CD4-positive, CD25-positive, alpha-beta regulatory T cell (primary cell): ENCODE measurements at regions not wholly inside any gene's neighbourhood (a gene's known extent, or its start where the extent isn't known, plus 50 kb on each side); places are given as distances from the start of the nearest gene placed in this dataset.

Source experiments
- ATAC-seq, 2 donors: fragments of 150-1000 bp; cut with Tn5 transposase; one replicate each; pipeline ENCODE4 v1.10.0; 2021; ENCODE audit warnings: low read depth in 2 of 2, moderate number of reproducible peaks in 2 of 2, moderate library complexity in 1 of 2
- DNase-seq, 3 donors: peaks; one replicate each; pipeline versions ENCODE4 v3.0.0 to v3.0.0-alpha.2; 2012 to 2022; ENCODE audit warnings: mixed read lengths in 1 of 3
- H3K27ac ChIP-seq: one replicate; pipeline ENCODE4 v1.7.0; 2013; ENCODE audit warnings: mild to moderate bottlenecking, low read length; ENCODE audit not compliant: insufficient read depth, poor library complexity, severe bottlenecking
- H3K27me3 ChIP-seq: one replicate; pipeline ENCODE4 v1.7.0; 2013; ENCODE audit warnings: low read length; ENCODE audit not compliant: control insufficient read depth, insufficient read depth
- H3K36me3 ChIP-seq: one replicate; pipeline ENCODE4 v1.7.0; 2013; ENCODE audit warnings: mild to moderate bottlenecking, low read length, moderate library complexity; ENCODE audit not compliant: control insufficient read depth, insufficient read depth
- H3K4me1 ChIP-seq: 2 replicates; pipeline ENCODE4 v1.7.0; 2013; ENCODE audit warnings: mild to moderate bottlenecking, low read length; ENCODE audit not compliant: insufficient read depth, control insufficient read depth, poor library complexity, severe bottlenecking
- H3K4me3 ChIP-seq: one replicate; pipeline ENCODE4 v1.7.0; 2013; ENCODE audit warnings: low read depth, mild to moderate bottlenecking, low read length, moderate library complexity
- H3K9me3 ChIP-seq, 2 experiments: 1 replicate in 1 of 2; 2 replicates in 1 of 2; pipeline ENCODE4 v1.7.0; 2013; ENCODE audit warnings: low read length in 2 of 2, mild to moderate bottlenecking in 1 of 2, moderate library complexity in 1 of 2; ENCODE audit not compliant: control insufficient read depth in 2 of 2
- H3K27ac Mint-ChIP-seq, 3 donors: one replicate each; pipeline ENCODE4 v1.8.0; 2020 to 2022; ENCODE audit warnings: mild to moderate bottlenecking in 3 of 3, mixed read lengths in 3 of 3, moderate library complexity in 2 of 3
- H3K27me3 Mint-ChIP-seq: one replicate; pipeline ENCODE4 v1.8.0; 2022; ENCODE audit warnings: mild to moderate bottlenecking, mixed read lengths
- H3K36me3 Mint-ChIP-seq: one replicate; pipeline ENCODE4 v1.8.0; 2020; ENCODE audit warnings: mixed read lengths
- H3K4me1 Mint-ChIP-seq, 4 donors: one replicate each; pipeline ENCODE4 v1.8.0; 2020 to 2022; ENCODE audit warnings: mixed read lengths in 4 of 4, mild to moderate bottlenecking in 1 of 4
- H3K4me3 Mint-ChIP-seq, 4 donors: one replicate each; pipeline ENCODE4 v1.8.0; 2020 to 2022; ENCODE audit warnings: mild to moderate bottlenecking in 4 of 4, mixed read lengths in 4 of 4, moderate library complexity in 3 of 4
- H3K9me3 Mint-ChIP-seq, 7 donors: one replicate each; pipeline ENCODE4 v1.8.0; 2020 to 2022; ENCODE audit warnings: mixed read lengths in 7 of 7, mild to moderate bottlenecking in 3 of 7, moderate library complexity in 2 of 7

- H3K4me1 ChIP-seq = no peaks in the 10 kb centered on the region
Observed at GRCh38 chr3:67297715-67298475, 299.8 kb downstream of the KBTBD8 start.

GRCh38 chr3:67301556-67301955 is 303.4 kb downstream of the KBTBD8 start:
- no peaks in the 10 kb centered on the region for H3K36me3 Mint-ChIP-seq
- no peak overlapping the region for H3K4me3 Mint-ChIP-seq
- DNase-seq (no peak), ATAC-seq (no peak)
- H3K9me3 ChIP-seq = no peaks in the 10 kb centered on the region
- no peaks in the 10 kb centered on the region for H3K27me3 ChIP-seq
- no peak overlapping the region for H3K4me3 ChIP-seq
- H3K4me1 Mint-ChIP-seq = no peaks in the 10 kb centered on the region
- H3K9me3 Mint-ChIP-seq = peaks cover 0 to 1% (median 0%) of the 10 kb centered on the region in 7 donors
- no peak overlapping the region for H3K27ac ChIP-seq
- H3K4me1 ChIP-seq = no peaks in the 10 kb centered on the region
- no peaks in the 10 kb centered on the region for H3K27me3 Mint-ChIP-seq
- H3K27ac Mint-ChIP-seq = no peak overlapping the region
- no peaks in the 10 kb centered on the region for H3K36me3 ChIP-seq

More at GRCh38 chr3:67297715-67298475, 299.8 kb downstream of the KBTBD8 start:
- ATAC-seq (no peak), DNase-seq (no peak)
- Mint-ChIP-seq H3K4me3 (no peak overlapping the region), H3K36me3 (no peaks in the 10 kb centered on the region), H3K9me3 (peaks cover 0 to 1% (median 0%) of the 10 kb centered on the region in 7 donors), H3K4me1 (no peaks in the 10 kb centered on the region), H3K27ac (no peak overlapping the region), H3K27me3 (peaks cover 5% of the 10 kb centered on the region)
- no peaks in the 10 kb centered on the region for H3K9me3 ChIP-seq
- no peak overlapping the region for H3K4me3 ChIP-seq
- no peaks in the 10 kb centered on the region for H3K27me3 ChIP-seq
- no peaks in the 10 kb centered on the region for H3K36me3 ChIP-seq
- H3K27ac ChIP-seq = no peak overlapping the region

GRCh38 chr3:67302489-67302888 is 304.4 kb downstream of the KBTBD8 start:
- H3K4me3 ChIP-seq = no peak overlapping the region
- H3K36me3 ChIP-seq = no peaks in the 10 kb centered on the region
- no peak for ATAC-seq
- no peaks in the 10 kb centered on the region for H3K9me3 ChIP-seq
- no peaks in the 10 kb centered on the region for H3K36me3 Mint-ChIP-seq
- no peaks in the 10 kb centered on the region for H3K27me3 ChIP-seq
- no peaks in the 10 kb centered on the region for H3K4me1 Mint-ChIP-seq
- no peak for DNase-seq
- no peak overlapping the region for H3K27ac ChIP-seq
- H3K27ac Mint-ChIP-seq = no peak overlapping the region
- no peaks in the 10 kb centered on the region for H3K4me1 ChIP-seq
- H3K27me3 Mint-ChIP-seq = no peaks in the 10 kb centered on the region
- H3K4me3 Mint-ChIP-seq = no peak overlapping the region
- no peaks in the 10 kb centered on the region for H3K9me3 Mint-ChIP-seq

- Mint-ChIP-seq H3K4me3 (no peak overlapping the region), H3K9me3 (no peaks in the 10 kb centered on the region), H3K27ac (no peak overlapping the region), H3K4me1 (no peaks in the 10 kb centered on the region), H3K27me3 (no peaks in the 10 kb centered on the region), H3K36me3 (no peaks in the 10 kb centered on the region)
- Histone ChIP-seq H3K36me3 (no peaks in the 10 kb centered on the region), H3K27ac (no peak overlapping the region), H3K9me3 (no peaks in the 10 kb centered on the region), H3K4me1 (no peaks in the 10 kb centered on the region), H3K27me3 (no peaks in the 10 kb centered on the region), H3K4me3 (no peak overlapping the region)
- DNase-seq = no peak
- ATAC-seq = no peak
Observed at GRCh38 chr3:67305160-67305559, 307.1 kb downstream of the KBTBD8 start.

GRCh38 chr3:67305922-67306321 is 307.8 kb downstream of the KBTBD8 start:
- no peak overlapping the region for H3K4me3 ChIP-seq
- H3K27me3 Mint-ChIP-seq = no peaks in the 10 kb centered on the region
- no peak for ATAC-seq

GRCh38 chr3:67311440-67311839 is 313.3 kb downstream of the KBTBD8 start:
- no peaks in the 10 kb centered on the region for H3K36me3 ChIP-seq
- no peak overlapping the region for H3K27ac ChIP-seq
- H3K4me3 ChIP-seq = no peak overlapping the region
- no peak overlapping the region for H3K27ac Mint-ChIP-seq
- no peaks in the 10 kb centered on the region for H3K27me3 ChIP-seq
- DNase-seq (no peak), ATAC-seq (no peak)
- H3K27me3 Mint-ChIP-seq = no peaks in the 10 kb centered on the region
- no peaks in the 10 kb centered on the region for H3K4me1 Mint-ChIP-seq
- no peaks in the 10 kb centered on the region for H3K4me1 ChIP-seq
- no peak overlapping the region for H3K4me3 Mint-ChIP-seq
- no peaks in the 10 kb centered on the region for H3K36me3 Mint-ChIP-seq
- peaks cover 0 to 5% (median 0%) of the 10 kb centered on the region in 7 donors for H3K9me3 Mint-ChIP-seq
- no peaks in the 10 kb centered on the region for H3K9me3 ChIP-seq

More at GRCh38 chr3:67305922-67306321, 307.8 kb downstream of the KBTBD8 start:
- no peaks in the 10 kb centered on the region for H3K4me1 ChIP-seq
- H3K4me3 Mint-ChIP-seq = no peak overlapping the region
- no peaks in the 10 kb centered on the region for H3K9me3 Mint-ChIP-seq
- no peak for DNase-seq
- H3K27me3 ChIP-seq = no peaks in the 10 kb centered on the region
- no peaks in the 10 kb centered on the region for H3K4me1 Mint-ChIP-seq
- no peaks in the 10 kb centered on the region for H3K36me3 ChIP-seq
- no peaks in the 10 kb centered on the region for H3K9me3 ChIP-seq
- no peaks in the 10 kb centered on the region for H3K36me3 Mint-ChIP-seq
- H3K27ac ChIP-seq = no peak overlapping the region
- no peak overlapping the region for H3K27ac Mint-ChIP-seq

- no peak overlapping the region for H3K4me3 ChIP-seq
- Mint-ChIP-seq H3K27me3 (no peaks in the 10 kb centered on the region), H3K27ac (no peak overlapping the region), H3K9me3 (peaks cover 0 to 5% (median 0%) of the 10 kb centered on the region in 7 donors), H3K4me3 (no peak overlapping the region), H3K4me1 (no peaks in the 10 kb centered on the region), H3K36me3 (no peaks in the 10 kb centered on the region)
- H3K4me1 ChIP-seq = no peaks in the 10 kb centered on the region
- no peaks in the 10 kb centered on the region for H3K27me3 ChIP-seq
- ATAC-seq (no peak), DNase-seq (no peak)
- no peaks in the 10 kb centered on the region for H3K36me3 ChIP-seq
- H3K9me3 ChIP-seq = no peaks in the 10 kb centered on the region
- H3K27ac ChIP-seq = no peak overlapping the region
Observed at GRCh38 chr3:67312155-67312554, 314.0 kb downstream of the KBTBD8 start.

- Mint-ChIP-seq H3K4me3 (no peak overlapping the region), H3K9me3 (peaks cover 0 to 5% (median 4%) of the 10 kb centered on the region in 7 donors), H3K27ac (no peak overlapping the region), H3K36me3 (no peaks in the 10 kb centered on the region), H3K27me3 (peaks cover 6% of the 10 kb centered on the region), H3K4me1 (no peaks in the 10 kb centered on the region)
- Histone ChIP-seq H3K27ac (no peak overlapping the region), H3K36me3 (no peaks in the 10 kb centered on the region), H3K4me3 (no peak overlapping the region), H3K9me3 (peaks cover 0 to 2% of the 10 kb centered on the region in 2 experiments), H3K4me1 (no peaks in the 10 kb centered on the region), H3K27me3 (no peaks in the 10 kb centered on the region)
- no peak for ATAC-seq
- DNase-seq = no peak
Observed at GRCh38 chr3:67318162-67318561, 320.1 kb downstream of the KBTBD8 start.
